ENCODE measurements at regions not wholly inside any gene's neighbourhood (a gene's known extent, or its start where the extent isn't known, plus 50 kb on each side); places are given as distances from the start of the nearest gene placed in this dataset.

GRCh38 chr15:93424131-93424530 lies 335.1 kb upstream of the RGMA start:
- no peak for DNase-seq (ENCODE audit: low read depth, low spot score)
- TF ChIP-seq CTCF (IDR thresholded peaks at IDR 0.05; ENCODE audit: low read depth, low read length), result no peak
- Histone ChIP-seq H3K27ac (ENCODE audit: low read depth, low read length) (no peak overlapping the region), H3K4me3 (ENCODE audit: low read depth, low read length) (no peak overlapping the region), H3K27me3 (ENCODE audit: control insufficient read depth, insufficient read depth, low read length) (no peaks in the 10 kb centered on the region), H3K9me3 (ENCODE audit: control insufficient read depth, insufficient read depth, low read length) (peaks cover 58% of the 10 kb centered on the region)
- CTCF ChIA-PET, result no interaction called here
- POLR2A ChIA-PET, result no interaction called here

GRCh38 chr15:93422476-93422875 lies 333.5 kb upstream of the RGMA start:
- Histone ChIP-seq H3K4me3 (ENCODE audit: low read depth, low read length) (no peak overlapping the region), H3K27ac (ENCODE audit: low read depth, low read length) (no peak overlapping the region), H3K9me3 (ENCODE audit: control insufficient read depth, insufficient read depth, low read length) (peaks cover 66% of the 10 kb centered on the region), H3K27me3 (ENCODE audit: control insufficient read depth, insufficient read depth, low read length) (no peaks in the 10 kb centered on the region)
- DNase-seq (ENCODE audit: low read depth, low spot score), result no peak
- TF ChIP-seq CTCF (IDR thresholded peaks at IDR 0.05; ENCODE audit: low read depth, low read length), result no peak
- CTCF ChIA-PET, result no interaction called here
- POLR2A ChIA-PET, result no interaction called here

GRCh38 chr15:93420477-93420876 lies 331.5 kb upstream of the RGMA start:
- Histone ChIP-seq H3K27me3 (ENCODE audit: control insufficient read depth, insufficient read depth, low read length) (no peaks in the 10 kb centered on the region), H3K9me3 (ENCODE audit: control insufficient read depth, insufficient read depth, low read length) (peaks cover 65% of the 10 kb centered on the region), H3K4me3 (ENCODE audit: low read depth, low read length) (no peak overlapping the region), H3K27ac (ENCODE audit: low read depth, low read length) (no peak overlapping the region)
- CTCF ChIA-PET, result interaction anchor here (0.6 kb wide), 1 partner anchor 877 kb away, joined by 8 read pairs; no protein-coding TSS in a partner anchor
- POLR2A ChIA-PET, result no interaction called here
- DNase-seq (ENCODE audit: low read depth, low spot score), result no peak
- no peak for TF ChIP-seq CTCF (IDR thresholded peaks at IDR 0.05; ENCODE audit: low read depth, low read length)

GRCh38 chr15:93420050-93420452 lies 331.0 kb upstream of the RGMA start:
- CTCF ChIA-PET, result interaction anchor here (0.6 kb wide), 1 partner anchor 877 kb away, joined by 8 read pairs; no protein-coding TSS in a partner anchor
- no peak for TF ChIP-seq CTCF (IDR thresholded peaks at IDR 0.05; ENCODE audit: low read depth, low read length)
- Histone ChIP-seq H3K27ac (ENCODE audit: low read depth, low read length) (no peak overlapping the region), H3K9me3 (ENCODE audit: control insufficient read depth, insufficient read depth, low read length) (peaks cover 69% of the 10 kb centered on the region), H3K27me3 (ENCODE audit: control insufficient read depth, insufficient read depth, low read length) (no peaks in the 10 kb centered on the region), H3K4me3 (ENCODE audit: low read depth, low read length) (no peak overlapping the region)
- POLR2A ChIA-PET, result no interaction called here
- DNase-seq (ENCODE audit: low read depth, low spot score), result no peak

- no peak for DNase-seq (ENCODE audit: low read depth, low spot score)
- no peak for TF ChIP-seq CTCF (IDR thresholded peaks at IDR 0.05; ENCODE audit: low read depth, low read length)
- CTCF ChIA-PET, result no interaction called here
- Histone ChIP-seq H3K27me3 (ENCODE audit: control insufficient read depth, insufficient read depth, low read length) (no peaks in the 10 kb centered on the region), H3K9me3 (ENCODE audit: control insufficient read depth, insufficient read depth, low read length) (peaks cover 70% of the 10 kb centered on the region), H3K27ac (ENCODE audit: low read depth, low read length) (no peak overlapping the region), H3K4me3 (ENCODE audit: low read depth, low read length) (no peak overlapping the region)
- POLR2A ChIA-PET, result no interaction called here
These were observed 329.6 kb upstream of the RGMA start for GRCh38 chr15:93418566-93418965.

All from AG04450 (cell line).